ENCODE measurements at regions not wholly inside any gene's neighbourhood (a gene's known extent, or its start where the extent isn't known, plus 50 kb on each side); places are given as distances from the start of the nearest gene placed in this dataset.

DNA sequence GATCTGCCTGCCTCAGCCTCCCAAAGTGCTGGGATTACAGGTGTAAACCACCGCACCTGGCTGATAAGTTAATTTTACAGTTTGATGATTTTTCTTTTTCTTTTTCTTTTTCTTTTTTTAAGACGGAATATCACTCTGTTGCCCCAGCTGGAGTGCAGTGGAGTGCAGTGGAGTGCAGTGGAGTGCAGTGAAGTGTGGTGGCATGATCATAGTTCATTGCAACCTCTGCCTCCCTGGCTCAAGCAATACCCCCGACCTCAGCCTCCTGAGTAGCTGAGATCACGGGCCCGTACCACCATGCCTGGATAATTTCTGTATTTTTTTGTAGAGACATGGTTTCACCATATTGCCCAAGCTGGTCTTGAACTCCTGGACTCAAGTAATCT, 84.4 kb upstream of the CXADR start:
- no peak for DNase-seq (ENCODE audit: low read depth in 1 of 2, low spot score in 1 of 2)
- TF ChIP-seq JUND (IDR thresholded peaks at IDR 0.05; ENCODE audit: low read depth) = no peak
- in situ Hi-C loops (cut with HindIII; ENCODE audit: low pct_unique_long_range_greater_than_20kb, low sequenced_read_pairs) = no loop called here

DNA sequence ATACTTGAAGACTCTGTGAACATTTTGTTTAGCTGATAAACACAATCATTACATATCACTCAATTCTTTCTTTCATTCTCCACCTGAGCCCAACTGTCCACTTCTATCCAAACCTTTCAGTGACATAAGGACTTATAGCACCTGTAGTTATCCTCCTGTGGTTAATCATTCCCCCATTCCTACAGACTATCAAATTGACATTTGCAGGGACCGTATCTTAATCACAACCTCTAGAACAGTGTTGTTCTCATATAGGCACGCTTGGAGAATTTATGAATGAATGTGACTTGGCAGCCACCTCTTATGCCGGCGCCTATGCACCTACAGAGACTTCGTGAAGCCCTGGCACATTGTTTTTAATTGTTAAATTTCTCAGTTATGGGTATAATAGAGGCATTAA, 83.9 kb upstream of the CXADR start:
- TF ChIP-seq JUND (IDR thresholded peaks at IDR 0.05; ENCODE audit: low read depth) = no peak
- DNase-seq (ENCODE audit: low read depth in 1 of 2, low spot score in 1 of 2) = no peak
- in situ Hi-C loops (cut with HindIII; ENCODE audit: low pct_unique_long_range_greater_than_20kb, low sequenced_read_pairs) = no loop called here

GRCh38 chr21:17429936-17430335, 82.9 kb upstream of the CXADR start:
- TF ChIP-seq JUND (IDR thresholded peaks at IDR 0.05; ENCODE audit: low read depth) = no peak
- DNase-seq (ENCODE audit: low read depth in 1 of 2, low spot score in 1 of 2) = no peak
- in situ Hi-C loops (cut with HindIII; ENCODE audit: low pct_unique_long_range_greater_than_20kb, low sequenced_read_pairs) = no loop called here

DNA sequence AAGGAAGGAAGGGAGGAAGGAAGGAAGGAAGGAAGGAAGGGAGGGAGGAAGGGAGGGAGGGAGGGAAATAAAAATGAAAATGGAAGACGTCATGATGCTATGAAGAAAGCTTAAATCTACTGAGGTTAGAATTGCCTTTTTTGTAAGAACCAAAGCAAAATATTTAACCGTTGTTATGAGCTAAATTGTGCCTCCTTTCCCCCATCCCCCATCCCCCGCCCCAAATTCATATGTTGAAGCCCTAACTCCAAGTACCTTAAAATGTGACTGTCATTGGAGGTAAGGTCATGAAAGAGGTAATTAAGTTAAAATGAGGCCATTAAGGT, 80.1 kb upstream of the CXADR start:
- in situ Hi-C loops (cut with HindIII; ENCODE audit: low pct_unique_long_range_greater_than_20kb, low sequenced_read_pairs) = no loop called here
- no peak for DNase-seq (ENCODE audit: low read depth in 1 of 2, low spot score in 1 of 2)
- no peak for TF ChIP-seq JUND (IDR thresholded peaks at IDR 0.05; ENCODE audit: low read depth)

DNA sequence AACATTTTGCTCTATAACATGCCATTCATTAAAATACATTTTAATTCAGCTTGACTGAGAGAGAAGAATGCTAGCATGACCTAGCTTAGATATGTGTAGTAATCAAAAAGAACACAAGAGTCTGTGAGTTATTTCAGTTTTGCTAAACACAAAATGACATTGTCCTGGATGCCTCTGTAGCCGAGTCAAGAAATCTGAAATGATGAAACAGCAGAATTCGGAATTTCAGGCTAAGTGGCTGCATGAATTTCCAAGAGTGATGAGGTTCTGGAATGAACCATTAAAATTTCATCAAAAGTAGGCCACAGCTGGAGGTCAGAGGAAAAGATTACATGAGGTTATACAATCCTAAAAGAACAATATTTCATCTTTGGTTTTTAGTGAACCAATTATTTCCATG, 79.1 kb upstream of the CXADR start:
- TF ChIP-seq JUND (IDR thresholded peaks at IDR 0.05; ENCODE audit: low read depth) = no peak
- in situ Hi-C loops (cut with HindIII; ENCODE audit: low pct_unique_long_range_greater_than_20kb, low sequenced_read_pairs) = no loop called here
- DNase-seq (ENCODE audit: low read depth in 1 of 2, low spot score in 1 of 2) = no peak

DNA sequence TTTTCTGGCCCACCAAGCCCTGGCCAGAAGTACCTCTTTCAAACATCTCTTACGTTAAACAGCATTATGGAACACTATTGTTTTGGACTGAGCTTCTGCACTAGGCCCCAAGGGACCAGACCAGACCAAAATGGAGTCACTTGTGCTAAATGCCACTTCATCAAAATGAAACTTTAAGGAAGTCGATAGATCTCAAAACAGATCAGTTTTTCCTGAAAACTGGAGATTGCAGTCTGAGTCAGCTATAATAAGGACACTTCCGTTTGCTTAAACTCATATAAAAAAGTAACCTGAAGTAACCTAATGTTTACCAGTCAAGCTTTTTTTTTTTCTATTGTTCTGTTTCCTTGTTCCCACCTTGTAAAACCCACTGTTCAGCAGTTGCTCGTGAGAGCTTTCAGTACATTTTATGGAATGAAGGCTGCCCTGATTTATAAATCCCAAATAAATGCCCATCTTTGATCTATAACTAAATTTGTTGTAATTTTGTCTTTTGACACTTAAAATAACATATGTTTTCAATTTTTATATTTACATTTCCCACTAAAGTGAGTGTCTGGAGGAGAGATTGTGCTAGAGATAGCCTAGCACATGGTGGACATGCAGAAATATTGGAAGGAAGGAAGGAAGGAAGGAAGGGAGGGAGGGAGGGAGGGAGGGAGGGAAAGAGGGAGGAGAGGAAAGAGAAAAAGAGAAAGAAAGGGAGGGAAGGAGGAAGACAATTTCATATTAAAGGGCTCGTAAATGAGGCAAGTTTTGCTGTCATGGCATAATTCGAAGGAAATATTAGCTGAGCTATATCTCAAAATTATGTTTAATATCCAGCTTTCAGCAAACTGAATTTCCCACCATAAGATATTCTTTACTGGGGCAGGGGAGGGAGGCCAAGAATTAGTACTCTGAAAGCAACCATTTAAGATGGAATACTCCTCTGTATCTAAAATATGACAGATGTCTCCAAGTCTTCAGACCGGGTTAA, 77.0 kb upstream of the CXADR start:
- no peak for TF ChIP-seq JUND (IDR thresholded peaks at IDR 0.05; ENCODE audit: low read depth)
- DNase-seq (ENCODE audit: low read depth in 1 of 2, low spot score in 1 of 2) = peak in 1 of 2 experiments; percentile 13
- in situ Hi-C loops (cut with HindIII; ENCODE audit: low pct_unique_long_range_greater_than_20kb, low sequenced_read_pairs) = no loop called here

GRCh38 chr21:17436626-17437111, 76.2 kb upstream of the CXADR start:
- no peak for TF ChIP-seq JUND (IDR thresholded peaks at IDR 0.05; ENCODE audit: low read depth)
- no peak for DNase-seq (ENCODE audit: low read depth in 1 of 2, low spot score in 1 of 2)
- in situ Hi-C loops (cut with HindIII; ENCODE audit: low pct_unique_long_range_greater_than_20kb, low sequenced_read_pairs) = no loop called here

DNA sequence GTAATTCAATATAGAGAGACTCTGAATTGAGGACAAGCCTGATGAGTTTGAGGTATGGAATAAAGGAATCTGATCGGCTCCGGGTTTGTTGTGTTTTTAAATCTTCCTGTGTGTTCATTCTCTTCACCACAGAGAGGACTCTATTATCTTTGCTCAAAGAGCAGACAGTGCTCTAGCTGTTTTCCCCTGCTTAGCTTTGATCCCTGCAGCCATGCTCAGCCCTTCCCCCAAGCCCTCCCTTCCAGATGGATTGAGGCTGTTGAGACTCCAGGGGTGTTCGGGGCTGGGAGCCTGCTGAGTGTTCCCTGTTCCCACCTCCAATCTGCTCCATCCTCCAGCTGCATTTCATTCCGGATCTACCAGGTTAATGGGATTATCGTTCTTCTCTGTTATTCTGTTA, 74.2 kb upstream of the CXADR start:
- no peak for TF ChIP-seq JUND (IDR thresholded peaks at IDR 0.05; ENCODE audit: low read depth)
- in situ Hi-C loops (cut with HindIII; ENCODE audit: low pct_unique_long_range_greater_than_20kb, low sequenced_read_pairs) = no loop called here
- DNase-seq (ENCODE audit: low read depth in 1 of 2, low spot score in 1 of 2) = no peak

GRCh38 chr21:17440969-17441368, 71.9 kb upstream of the CXADR start:
- in situ Hi-C loops (cut with HindIII; ENCODE audit: low pct_unique_long_range_greater_than_20kb, low sequenced_read_pairs) = no loop called here
- no peak for TF ChIP-seq JUND (IDR thresholded peaks at IDR 0.05; ENCODE audit: low read depth)
- DNase-seq (ENCODE audit: low read depth in 1 of 2, low spot score in 1 of 2) = no peak

DNA sequence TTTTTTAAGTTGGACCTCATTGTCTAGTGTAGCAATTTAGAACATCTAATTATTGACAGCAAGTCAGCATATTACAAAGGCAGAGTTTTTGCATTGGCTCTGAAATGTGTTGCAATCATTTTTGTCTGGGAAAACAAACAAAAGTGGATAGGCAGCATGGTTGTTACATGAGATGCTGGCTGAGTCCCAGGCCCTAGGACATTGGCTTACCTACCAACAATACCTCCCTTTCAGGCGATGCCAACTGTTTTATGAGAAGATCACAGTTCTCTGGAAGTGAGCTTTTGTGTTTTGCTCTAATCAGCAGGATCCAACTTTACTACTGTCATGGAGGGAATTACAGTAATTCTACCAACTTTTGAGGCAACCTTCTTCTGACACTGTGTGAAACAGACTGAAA, 71.5 kb upstream of the CXADR start:
- peak in 1 of 2 experiments; percentile 90 for DNase-seq (ENCODE audit: low read depth in 1 of 2, low spot score in 1 of 2)
- in situ Hi-C loops (cut with HindIII; ENCODE audit: low pct_unique_long_range_greater_than_20kb, low sequenced_read_pairs) = no loop called here
- TF ChIP-seq JUND (IDR thresholded peaks at IDR 0.05; ENCODE audit: low read depth) = no peak

- no peak for TF ChIP-seq JUND (IDR thresholded peaks at IDR 0.05; ENCODE audit: low read depth)
- in situ Hi-C loops (cut with HindIII; ENCODE audit: low pct_unique_long_range_greater_than_20kb, low sequenced_read_pairs) = no loop called here
- no peak for DNase-seq (ENCODE audit: low read depth in 1 of 2, low spot score in 1 of 2)
Measured at GRCh38 chr21:17442165-17442564, 70.7 kb upstream of the CXADR start.

GRCh38 chr21:17444828-17445227, 68.0 kb upstream of the CXADR start:
- TF ChIP-seq JUND (IDR thresholded peaks at IDR 0.05; ENCODE audit: low read depth) = no peak
- in situ Hi-C loops (cut with HindIII; ENCODE audit: low pct_unique_long_range_greater_than_20kb, low sequenced_read_pairs) = no loop called here
- DNase-seq (ENCODE audit: low read depth in 1 of 2, low spot score in 1 of 2) = no peak

GRCh38 chr21:17446737-17447136, 66.1 kb upstream of the CXADR start:
- no peak for DNase-seq (ENCODE audit: low read depth in 1 of 2, low spot score in 1 of 2)
- in situ Hi-C loops (cut with HindIII; ENCODE audit: low pct_unique_long_range_greater_than_20kb, low sequenced_read_pairs) = no loop called here
- no peak for TF ChIP-seq JUND (IDR thresholded peaks at IDR 0.05; ENCODE audit: low read depth)

GRCh38 chr21:17449701-17450100, 63.1 kb upstream of the CXADR start:
- in situ Hi-C loops (cut with HindIII; ENCODE audit: low pct_unique_long_range_greater_than_20kb, low sequenced_read_pairs) = no loop called here
- no peak for TF ChIP-seq JUND (IDR thresholded peaks at IDR 0.05; ENCODE audit: low read depth)
- DNase-seq (ENCODE audit: low read depth in 1 of 2, low spot score in 1 of 2) = no peak
